Kidney capillary endothelial cell (primary cell): ENCODE measurements at regions not wholly inside any gene's neighbourhood (a gene's known extent, or its start where the extent isn't known, plus 50 kb on each side); places are given as distances from the start of the nearest gene placed in this dataset.
"Not testable (repeated sequence)": the region's sequence is repeated elsewhere in the genome, so short reads cannot be mapped to it uniquely, and the experiment has no call there.

Source experiments
- DNase-seq: peaks from one replicate; pipeline ENCODE4 v3.0.0-alpha.2; 2018; ENCODE audit warnings: low spot score

GRCh38 chr20:28562510-28562898, 2695.0 kb upstream of the DEFB115 start:
- no peak for DNase-seq

- not testable (repeated sequence) for DNase-seq
Measured at GRCh38 chr20:28562899-28563521, 2694.5 kb upstream of the DEFB115 start.

GRCh38 chr20:28564024-28564423, 2693.4 kb upstream of the DEFB115 start:
- DNase-seq, result not testable (repeated sequence)

GRCh38 chr20:28564688-28565463, 2692.6 kb upstream of the DEFB115 start:
- DNase-seq, result not testable (repeated sequence)

GRCh38 chr20:28575991-28576390, 2681.5 kb upstream of the DEFB115 start:
- DNase-seq, result not testable (repeated sequence)

GRCh38 chr20:28591680-28592079, 2665.8 kb upstream of the DEFB115 start:
- not testable (repeated sequence) for DNase-seq

- DNase-seq, result not testable (repeated sequence)
Measured at GRCh38 chr20:28593383-28593782, 2664.1 kb upstream of the DEFB115 start.

- DNase-seq, result not testable (repeated sequence)
Measured at GRCh38 chr20:28594476-28594875, 2663.0 kb upstream of the DEFB115 start.

- DNase-seq, result not testable (repeated sequence)
Measured at GRCh38 chr20:28602006-28602402, 2655.5 kb upstream of the DEFB115 start.

- peak; percentile 82 for DNase-seq
Measured at GRCh38 chr20:28602403-28603217, 2654.9 kb upstream of the DEFB115 start.

GRCh38 chr20:28603218-28603577, 2654.3 kb upstream of the DEFB115 start:
- DNase-seq, result not testable (repeated sequence)

- DNase-seq, result no peak
Measured at GRCh38 chr20:28616354-28616753, 2641.1 kb upstream of the DEFB115 start.

GRCh38 chr20:28619956-28620651, 2637.4 kb upstream of the DEFB115 start:
- DNase-seq, result not testable (repeated sequence)

- DNase-seq, result not testable (repeated sequence)
Measured at GRCh38 chr20:28625112-28625511, 2632.4 kb upstream of the DEFB115 start.

- DNase-seq, result not testable (repeated sequence)
Measured at GRCh38 chr20:28640831-28641230, 2616.6 kb upstream of the DEFB115 start.
